B cell (primary cell): ENCODE measurements at regions not wholly inside any gene's neighbourhood (a gene's known extent, or its start where the extent isn't known, plus 50 kb on each side); places are given as distances from the start of the nearest gene placed in this dataset.

Experiments
- ATAC-seq: fragments of 200-7000 bp; cut with Tn5 transposase; one replicate; pipeline ENCODE4 v1.10.0; 2021; ENCODE audit warnings: low read depth, mild to moderate bottlenecking, moderate number of reproducible peaks, moderate library complexity
- CTCF ChIA-PET: fragments of 350-600 bp; sonication (Branson Sonifier 250); formaldehyde crosslinking; loops from one replicate; lab custom pipeline; 2021; ENCODE audit warnings: antibody characterized with exemption, inconsistent platforms; lab: Charles Lee
- POLR2A ChIA-PET: fragments of 350-600 bp; sonication (Branson Sonifier 250); formaldehyde crosslinking; loops from one replicate; lab custom pipeline; 2021; ENCODE audit warnings: antibody characterized with exemption; lab: Charles Lee
- DNase-seq: peaks from one replicate; pipeline ENCODE4 v3.0.0; 2013
- H2AFZ ChIP-seq: 2 replicates; pipeline ENCODE4 v1.6.1; 2012; ENCODE audit warnings: mild to moderate bottlenecking, low read depth, low read length; ENCODE audit not compliant: insufficient read depth, poor library complexity, severe bottlenecking
- H3K27ac ChIP-seq, 2 donors: 1 replicate in 1 of 2; 2 replicates in 1 of 2; pipeline ENCODE4 v1.5.1; 2012 to 2013; ENCODE audit warnings: low read length in 2 of 2, mild to moderate bottlenecking in 2 of 2, moderate library complexity in 1 of 2
- H3K27me3 ChIP-seq, 4 experiments: fragments of 200-600 bp in 1 of 4; sonication (generic) in 1 of 4; replicated peaks in 1 of 4; 1 replicate in 2 of 4; 2 replicates in 2 of 4; pipeline versions ENCODE4 v1.6.1 to v1.7.0; 2013 to 2016; ENCODE audit warnings: low read length in 3 of 4, mild to moderate bottlenecking in 2 of 4, mixed read lengths in 1 of 4, moderate library complexity in 1 of 4; ENCODE audit not compliant: insufficient read depth in 4 of 4, control insufficient read depth in 3 of 4; ENCODE audit errors: control extremely low read depth in 1 of 4
- H3K36me3 ChIP-seq, 2 experiments: replicated peaks in 1 of 2; 1 replicate in 1 of 2; 2 replicates in 1 of 2; pipeline versions ENCODE4 v1.6.1 to v1.7.1; 2013; ENCODE audit warnings: low read length in 1 of 2; ENCODE audit not compliant: insufficient read depth in 2 of 2, control insufficient read depth in 1 of 2; ENCODE audit errors: control extremely low read depth in 1 of 2, extremely low read depth in 1 of 2
- H3K4me1 ChIP-seq, 2 donors: fragments of 200-600 bp in 1 of 2; sonication (generic) in 1 of 2; 1 replicate in 1 of 2; 2 replicates in 1 of 2; pipeline versions ENCODE4 v1.5.1 to v1.6.1; 2013 to 2017; ENCODE audit warnings: low read length in 2 of 2; ENCODE audit not compliant: control insufficient read depth in 2 of 2, insufficient read depth in 2 of 2
- H3K4me2 ChIP-seq: replicated peaks from 2 replicates; pipeline ENCODE3; 2012; ENCODE audit warnings: mild to moderate bottlenecking, low read depth, low read length; ENCODE audit not compliant: poor library complexity, severe bottlenecking
- H3K4me3 ChIP-seq, 5 experiments: fragments of 200-600 bp in 1 of 5; sonication (generic) in 1 of 5; 1 replicate in 3 of 5; 2 replicates in 2 of 5; pipeline versions ENCODE4 v1.5.1 to v1.7.0; 2011 to 2016; ENCODE audit warnings: low read length in 4 of 5, mild to moderate bottlenecking in 4 of 5, low read depth in 2 of 5, control low read depth in 1 of 5, moderate library complexity in 1 of 5; ENCODE audit not compliant: insufficient read depth in 1 of 5; ENCODE audit errors: control extremely low read depth in 1 of 5, extremely low read depth in 1 of 5
- H3K79me2 ChIP-seq: fragments of 200-600 bp; sonication (generic); one replicate; pipeline ENCODE4 v1.6.0; 2016; ENCODE audit warnings: low read length; ENCODE audit not compliant: control insufficient read depth, insufficient read depth
- H3K9ac ChIP-seq: fragments of 200-600 bp; sonication (generic); 2 replicates; pipeline ENCODE4 v1.6.1; 2017; ENCODE audit warnings: mild to moderate bottlenecking, low read length, moderate library complexity
- H3K9me3 ChIP-seq, 3 donors: one replicate each; pipeline versions ENCODE4 v1.6.1 to v1.7.1; 2013; ENCODE audit warnings: low read length in 2 of 3; ENCODE audit not compliant: control insufficient read depth in 2 of 3, insufficient read depth in 1 of 3; ENCODE audit errors: control extremely low read depth in 1 of 3
- H4K20me1 ChIP-seq: 2 replicates; pipeline ENCODE4 v1.6.0; 2012; ENCODE audit warnings: mild to moderate bottlenecking, low read length; ENCODE audit not compliant: insufficient read depth, control insufficient read depth, poor library complexity, severe bottlenecking
- H3K27ac Mint-ChIP-seq: one replicate; pipeline ENCODE4 v1.8.0; 2021; ENCODE audit warnings: mixed read lengths
- H3K27me3 Mint-ChIP-seq: one replicate; pipeline ENCODE4 v1.8.0; 2021; ENCODE audit warnings: mixed read lengths
- H3K4me1 Mint-ChIP-seq: one replicate; pipeline ENCODE4 v1.8.0; 2021; ENCODE audit warnings: mixed read lengths
- H3K4me3 Mint-ChIP-seq: one replicate; pipeline ENCODE4 v1.8.0; 2021; ENCODE audit warnings: mixed read lengths
- H3K9me3 Mint-ChIP-seq: one replicate; pipeline ENCODE4 v1.8.0; 2022; ENCODE audit warnings: mixed read lengths; ENCODE audit not compliant: insufficient read depth
- CTCF ChIP-seq: fragments of 200-600 bp; IDR thresholded peaks from one replicate; pipeline ENCODE4 v1.8.0; 2022; ENCODE audit warnings: antibody characterized with exemption, mild to moderate bottlenecking
- EZH2 ChIP-seq: IDR thresholded peaks from 2 replicates; pipeline ENCODE4 v1.6.1; 2012; ENCODE audit warnings: borderline replicate concordance, low read depth, mild to moderate bottlenecking, moderate library complexity, low read length; ENCODE audit not compliant: insufficient read depth, poor library complexity, severe bottlenecking
- intact Hi-C: fragments of 100-400 bp; cut with micrococcal nuclease; formaldehyde crosslinking; loops from one replicate; pipeline ENCODE4 v1.10.0; 2022

- no peak overlapping the region for H3K9ac ChIP-seq
- H4K20me1 ChIP-seq: no peaks in the 10 kb centered on the region
- Mint-ChIP-seq H3K27me3 (no peaks in the 10 kb centered on the region), H3K4me1 (no peaks in the 10 kb centered on the region), H3K4me3 (no peak overlapping the region), H3K9me3 (peaks cover 4% of the 10 kb centered on the region), H3K27ac (no peak overlapping the region)
- no peak overlapping the region for H3K27ac ChIP-seq
- intact Hi-C loops: no loop called here
- H3K4me2 ChIP-seq: no peak overlapping the region
- no peak for ATAC-seq
- DNase-seq: no peak
- POLR2A ChIA-PET: no interaction called here
- TF ChIP-seq CTCF (no peak), EZH2 (no peak)
- CTCF ChIA-PET: no interaction called here
- no peak overlapping the region for H3K4me3 ChIP-seq
- no peaks in the 10 kb centered on the region for H3K4me1 ChIP-seq
- H3K9me3 ChIP-seq: no peaks in the 10 kb centered on the region
- no peaks in the 10 kb centered on the region for H3K27me3 ChIP-seq
- no peaks in the 10 kb centered on the region for H3K36me3 ChIP-seq
- H2AFZ ChIP-seq: no peak overlapping the region
- no peaks in the 10 kb centered on the region for H3K79me2 ChIP-seq
Measured at GRCh38 chr13:75061909-75062308, 420.1 kb downstream of the TBC1D4 start.

GRCh38 chr13:75055296-75055695 lies 426.7 kb downstream of the TBC1D4 start:
- ATAC-seq (no peak), DNase-seq (no peak)
- H4K20me1 ChIP-seq: no peaks in the 10 kb centered on the region
- H3K4me1 ChIP-seq: no peaks in the 10 kb centered on the region
- H3K27me3 Mint-ChIP-seq: no peaks in the 10 kb centered on the region
- H3K4me2 ChIP-seq: no peak overlapping the region
- H3K27ac ChIP-seq: no peak overlapping the region
- H3K27me3 ChIP-seq: no peaks in the 10 kb centered on the region
- H3K27ac Mint-ChIP-seq: no peak overlapping the region
- CTCF ChIA-PET: no interaction called here
- no peaks in the 10 kb centered on the region for H3K4me1 Mint-ChIP-seq
- no peak for TF ChIP-seq EZH2
- intact Hi-C loops: no loop called here
- no peaks in the 10 kb centered on the region for H3K79me2 ChIP-seq
- POLR2A ChIA-PET: no interaction called here
- no peak overlapping the region for H2AFZ ChIP-seq
- H3K4me3 ChIP-seq: no peak overlapping the region
- no peak overlapping the region for H3K9ac ChIP-seq
- no peaks in the 10 kb centered on the region for H3K36me3 ChIP-seq
- H3K9me3 Mint-ChIP-seq: no peaks in the 10 kb centered on the region
- no peaks in the 10 kb centered on the region for H3K9me3 ChIP-seq
- no peak overlapping the region for H3K4me3 Mint-ChIP-seq
